ENCODE measurements at regions not wholly inside any gene's neighbourhood (a gene's known extent, or its start where the extent isn't known, plus 50 kb on each side); places are given as distances from the start of the nearest gene placed in this dataset.

DNA sequence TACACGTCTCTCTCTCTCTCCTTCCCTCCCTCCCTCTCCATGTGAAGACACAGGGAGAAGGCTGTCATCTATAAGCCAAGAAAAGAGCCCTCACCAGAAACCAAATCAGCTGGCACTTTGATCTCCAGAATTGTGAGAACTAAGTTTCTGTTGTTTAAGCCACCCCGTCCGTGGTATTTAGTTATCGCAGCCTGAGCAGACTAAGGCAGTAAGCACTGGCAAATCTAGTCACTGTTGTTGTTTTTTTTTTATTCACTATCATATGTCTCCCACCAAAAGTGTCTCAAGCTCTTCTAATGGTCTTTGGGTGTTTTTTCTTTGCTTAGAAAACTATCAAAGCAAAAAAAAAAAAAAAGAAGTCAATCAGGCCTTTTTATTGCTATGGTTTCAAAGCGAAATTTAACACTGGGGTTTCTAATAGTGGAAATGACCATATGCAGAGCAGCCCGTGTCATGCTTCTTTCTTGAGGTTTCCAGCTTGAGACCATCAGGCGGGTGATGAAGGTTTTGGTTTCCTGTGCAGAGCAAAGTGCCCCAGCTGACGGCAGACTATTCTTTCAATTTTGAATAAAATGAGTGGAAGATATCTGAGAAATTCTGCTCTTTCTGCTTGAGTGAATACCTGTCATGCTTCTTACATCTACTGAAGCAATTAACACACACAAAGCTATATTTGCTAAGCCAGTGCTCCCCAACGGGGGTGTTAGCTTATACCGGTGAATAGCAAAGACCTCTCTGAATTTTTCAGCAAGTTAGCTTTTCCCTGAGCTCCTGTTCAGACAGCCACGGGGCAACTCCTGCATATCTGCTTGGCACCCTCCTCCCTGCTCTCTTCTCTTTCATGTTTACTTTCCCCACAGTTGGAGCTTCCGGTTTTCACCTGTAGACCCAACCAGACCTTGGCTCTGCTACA is 394.1 kb upstream of the ATP5MC3 start:
- TF ChIP-seq, protein P1, sequence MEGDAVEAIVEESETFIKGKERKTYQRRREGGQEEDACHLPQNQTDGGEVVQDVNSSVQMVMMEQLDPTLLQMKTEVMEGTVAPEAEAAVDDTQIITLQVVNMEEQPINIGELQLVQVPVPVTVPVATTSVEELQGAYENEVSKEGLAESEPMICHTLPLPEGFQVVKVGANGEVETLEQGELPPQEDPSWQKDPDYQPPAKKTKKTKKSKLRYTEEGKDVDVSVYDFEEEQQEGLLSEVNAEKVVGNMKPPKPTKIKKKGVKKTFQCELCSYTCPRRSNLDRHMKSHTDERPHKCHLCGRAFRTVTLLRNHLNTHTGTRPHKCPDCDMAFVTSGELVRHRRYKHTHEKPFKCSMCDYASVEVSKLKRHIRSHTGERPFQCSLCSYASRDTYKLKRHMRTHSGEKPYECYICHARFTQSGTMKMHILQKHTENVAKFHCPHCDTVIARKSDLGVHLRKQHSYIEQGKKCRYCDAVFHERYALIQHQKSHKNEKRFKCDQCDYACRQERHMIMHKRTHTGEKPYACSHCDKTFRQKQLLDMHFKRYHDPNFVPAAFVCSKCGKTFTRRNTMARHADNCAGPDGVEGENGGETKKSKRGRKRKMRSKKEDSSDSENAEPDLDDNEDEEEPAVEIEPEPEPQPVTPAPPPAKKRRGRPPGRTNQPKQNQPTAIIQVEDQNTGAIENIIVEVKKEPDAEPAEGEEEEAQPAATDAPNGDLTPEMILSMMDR (IDR thresholded peaks at IDR 0.05 in 2 of 3, conservative IDR thresholded peaks at IDR 0.05 in 1 of 3; ENCODE audit: borderline replicate concordance in 1 of 3, insufficient read depth in 1 of 3, low read depth in 2 of 3, low read length in 2 of 3): no peak
- TF ChIP-seq FOSL1 (IDR thresholded peaks at IDR 0.05; ENCODE audit: low read depth) (no peak), JUND (IDR thresholded peaks at IDR 0.05) (no peak)
